WTC11 (cell line): ENCODE measurements at regions not wholly inside any gene's neighbourhood (a gene's known extent, or its start where the extent isn't known, plus 50 kb on each side); places are given as distances from the start of the nearest gene placed in this dataset.
"Not testable (repeated sequence)": the region's sequence is repeated elsewhere in the genome, so short reads cannot be mapped to it uniquely, and the experiment has no call there.

ENCODE experiments used
- NR1H2 ChIP-seq: sonication (generic); formaldehyde crosslinking; IDR thresholded peaks from 2 replicates; pipeline ENCODE4 v1.9.0; 2021; ENCODE audit warnings: mild to moderate bottlenecking, moderate library complexity, missing genetic modification reagents
- NR2C2 ChIP-seq: sonication (generic); formaldehyde crosslinking; IDR thresholded peaks from 2 replicates; pipeline ENCODE4 v1.8.0; 2022; ENCODE audit warnings: mild to moderate bottlenecking, missing genetic modification reagents
- USF2 ChIP-seq: sonication (generic); formaldehyde crosslinking; IDR thresholded peaks from 2 replicates; pipeline ENCODE4 v1.8.1; 2023; ENCODE audit warnings: mild to moderate bottlenecking, missing genetic modification reagents, moderate library complexity
- TF ChIP-seq, protein P1 (sequence below): sonication (generic); formaldehyde crosslinking; IDR thresholded peaks from 2 replicates; pipeline ENCODE4 v1.8.0; 2022; ENCODE audit warnings: mild to moderate bottlenecking, missing genetic modification reagents
- TF ChIP-seq, protein P2 (sequence below): fragments of 200-600 bp; IDR thresholded peaks from 2 replicates; pipeline ENCODE4 v1.8.0; 2022; ENCODE audit warnings: antibody characterized with exemption
- TF ChIP-seq, protein P3 (sequence below): sonication (generic); formaldehyde crosslinking; IDR thresholded peaks from 2 replicates; pipeline ENCODE4 v1.8.0; 2022; ENCODE audit warnings: mild to moderate bottlenecking, missing genetic modification reagents

DNA sequence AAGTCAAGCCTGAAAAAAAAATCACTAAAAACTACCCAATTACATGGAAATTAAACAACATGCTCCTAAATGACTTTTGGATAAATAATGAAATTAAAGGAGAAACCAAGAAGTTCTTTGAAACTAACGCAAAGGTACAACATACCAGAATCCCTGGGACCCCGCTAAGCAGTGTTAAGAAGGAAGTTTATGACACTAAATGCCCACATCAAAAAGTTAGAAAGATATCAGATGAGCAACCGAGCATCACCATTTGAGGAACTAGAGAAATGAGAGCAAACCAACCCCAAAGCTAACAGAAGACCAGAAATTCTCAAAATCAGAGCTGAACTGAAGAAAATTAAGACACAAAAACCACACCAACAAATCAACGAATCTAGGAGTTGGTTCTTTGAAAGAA, 173.5 kb downstream of the ZFY start:
- TF ChIP-seq, protein P1, sequence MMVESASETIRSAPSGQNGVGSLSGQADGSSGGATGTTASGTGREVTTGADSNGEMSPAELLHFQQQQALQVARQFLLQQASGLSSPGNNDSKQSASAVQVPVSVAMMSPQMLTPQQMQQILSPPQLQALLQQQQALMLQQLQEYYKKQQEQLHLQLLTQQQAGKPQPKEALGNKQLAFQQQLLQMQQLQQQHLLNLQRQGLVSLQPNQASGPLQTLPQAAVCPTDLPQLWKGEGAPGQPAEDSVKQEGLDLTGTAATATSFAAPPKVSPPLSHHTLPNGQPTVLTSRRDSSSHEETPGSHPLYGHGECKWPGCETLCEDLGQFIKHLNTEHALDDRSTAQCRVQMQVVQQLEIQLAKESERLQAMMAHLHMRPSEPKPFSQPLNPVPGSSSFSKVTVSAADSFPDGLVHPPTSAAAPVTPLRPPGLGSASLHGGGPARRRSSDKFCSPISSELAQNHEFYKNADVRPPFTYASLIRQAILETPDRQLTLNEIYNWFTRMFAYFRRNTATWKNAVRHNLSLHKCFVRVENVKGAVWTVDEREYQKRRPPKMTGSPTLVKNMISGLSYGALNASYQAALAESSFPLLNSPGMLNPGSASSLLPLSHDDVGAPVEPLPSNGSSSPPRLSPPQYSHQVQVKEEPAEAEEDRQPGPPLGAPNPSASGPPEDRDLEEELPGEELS: not testable (repeated sequence)
- not testable (repeated sequence) for TF ChIP-seq NR1H2, NR2C2, USF2 (CRISPR knock-in tag)
- TF ChIP-seq, protein P2, sequence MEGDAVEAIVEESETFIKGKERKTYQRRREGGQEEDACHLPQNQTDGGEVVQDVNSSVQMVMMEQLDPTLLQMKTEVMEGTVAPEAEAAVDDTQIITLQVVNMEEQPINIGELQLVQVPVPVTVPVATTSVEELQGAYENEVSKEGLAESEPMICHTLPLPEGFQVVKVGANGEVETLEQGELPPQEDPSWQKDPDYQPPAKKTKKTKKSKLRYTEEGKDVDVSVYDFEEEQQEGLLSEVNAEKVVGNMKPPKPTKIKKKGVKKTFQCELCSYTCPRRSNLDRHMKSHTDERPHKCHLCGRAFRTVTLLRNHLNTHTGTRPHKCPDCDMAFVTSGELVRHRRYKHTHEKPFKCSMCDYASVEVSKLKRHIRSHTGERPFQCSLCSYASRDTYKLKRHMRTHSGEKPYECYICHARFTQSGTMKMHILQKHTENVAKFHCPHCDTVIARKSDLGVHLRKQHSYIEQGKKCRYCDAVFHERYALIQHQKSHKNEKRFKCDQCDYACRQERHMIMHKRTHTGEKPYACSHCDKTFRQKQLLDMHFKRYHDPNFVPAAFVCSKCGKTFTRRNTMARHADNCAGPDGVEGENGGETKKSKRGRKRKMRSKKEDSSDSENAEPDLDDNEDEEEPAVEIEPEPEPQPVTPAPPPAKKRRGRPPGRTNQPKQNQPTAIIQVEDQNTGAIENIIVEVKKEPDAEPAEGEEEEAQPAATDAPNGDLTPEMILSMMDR: not testable (repeated sequence)
- TF ChIP-seq, protein P3, sequence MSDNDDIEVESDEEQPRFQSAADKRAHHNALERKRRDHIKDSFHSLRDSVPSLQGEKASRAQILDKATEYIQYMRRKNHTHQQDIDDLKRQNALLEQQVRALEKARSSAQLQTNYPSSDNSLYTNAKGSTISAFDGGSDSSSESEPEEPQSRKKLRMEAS (CRISPR knock-in tag): not testable (repeated sequence)
